H1 (cell line): ENCODE measurements at regions not wholly inside any gene's neighbourhood (a gene's known extent, or its start where the extent isn't known, plus 50 kb on each side); places are given as distances from the start of the nearest gene placed in this dataset.

ENCODE experiments used
- CTCF ChIA-PET: fragments of 300-600 bp; sonication (Branson Sonifier 250); formaldehyde crosslinking; loops from one replicate; lab custom pipeline; 2021; ENCODE audit not compliant: partially characterized antibody; lab: Charles Lee
- POLR2A ChIA-PET: fragments of 300-600 bp; sonication (Branson Sonifier 250); formaldehyde crosslinking; loops from one replicate; lab custom pipeline; 2021; ENCODE audit warnings: inconsistent platforms; ENCODE audit not compliant: partially characterized antibody; lab: Charles Lee
- DNase-seq, 2 experiments: peaks; one replicate each; pipeline versions ENCODE4 v3.0.0 to v3.0.0-alpha.2; 2010 to 2022; ENCODE audit warnings: low spot score in 2 of 2, low read depth in 1 of 2, mixed read lengths in 1 of 2
- FAIRE-seq: peaks from 2 replicates; lab custom pipeline; 2011; peaks lifted over from hg19 to GRCh38; lab: Jason Lieb, UNC
- H2AFZ ChIP-seq: 2 replicates; pipeline ENCODE4 v1.8.1; 2012; ENCODE audit warnings: low read length, inconsistent platforms
- H2AK5ac ChIP-seq: 2 replicates; pipeline ENCODE4 v1.6.1; 2013; ENCODE audit warnings: low read depth, low read length
- H2BK120ac ChIP-seq: replicated peaks from 2 replicates; pipeline ENCODE3; 2013; ENCODE audit warnings: low read depth, low read length, inconsistent platforms
- H2BK12ac ChIP-seq: 2 replicates; pipeline ENCODE4 v1.6.1; 2013; ENCODE audit warnings: low read depth, low read length
- H2BK15ac ChIP-seq: 2 replicates; pipeline ENCODE4 v1.6.1; 2013; ENCODE audit warnings: low read length
- H2BK20ac ChIP-seq: 2 replicates; pipeline ENCODE4 v1.6.1; 2013; ENCODE audit warnings: low read length
- H2BK5ac ChIP-seq: 2 replicates; pipeline ENCODE4 v1.6.1; 2013; ENCODE audit warnings: low read depth, low read length
- H3K14ac ChIP-seq: 2 replicates; pipeline ENCODE4 v1.6.1; 2013; ENCODE audit warnings: inconsistent platforms; ENCODE audit not compliant: insufficient read length
- H3K18ac ChIP-seq: 2 replicates; pipeline ENCODE4 v1.6.1; 2013; ENCODE audit warnings: low read length; ENCODE audit errors: extremely low read depth
- H3K23ac ChIP-seq: 2 replicates; pipeline ENCODE4 v1.6.1; 2013; ENCODE audit warnings: inconsistent platforms; ENCODE audit not compliant: insufficient read length
- H3K23me2 ChIP-seq: 2 replicates; pipeline ENCODE4 v1.6.1; 2013; ENCODE audit warnings: low read depth, low read length
- H3K27ac ChIP-seq: 2 replicates; pipeline ENCODE4 v1.6.1; 2011; ENCODE audit warnings: low read depth, low read length, inconsistent platforms
- H3K27me3 ChIP-seq, 4 experiments: replicated peaks in 1 of 4; 1 replicate in 1 of 4; 2 replicates in 3 of 4; pipeline versions ENCODE4 v1.6.1 to v1.8.1; 2011 to 2013; ENCODE audit warnings: low read length in 3 of 4, mild to moderate bottlenecking in 3 of 4, inconsistent platforms in 2 of 4, mixed read lengths in 2 of 4, moderate library complexity in 1 of 4; ENCODE audit not compliant: control insufficient read depth in 3 of 4, insufficient read depth in 3 of 4; ENCODE audit errors: extremely low read depth in 1 of 4
- H3K36me3 ChIP-seq, 4 experiments: 2 replicates each; pipeline versions ENCODE4 v1.6.1 to v1.8.1; 2011 to 2013; ENCODE audit warnings: mild to moderate bottlenecking in 4 of 4, low read length in 3 of 4, moderate library complexity in 2 of 4, control low read depth in 1 of 4, inconsistent platforms in 1 of 4; ENCODE audit not compliant: insufficient read depth in 4 of 4, control insufficient read depth in 2 of 4
- H3K4ac ChIP-seq: replicated peaks from 2 replicates; pipeline ENCODE3; 2013; ENCODE audit warnings: low read length, low read depth, mixed read lengths, inconsistent platforms; ENCODE audit not compliant: insufficient read length
- H3K4me1 ChIP-seq, 4 experiments: replicated peaks in 1 of 4; 1 replicate in 1 of 4; 2 replicates in 3 of 4; pipeline versions ENCODE4 v1.6.1 to v1.8.1; 2011 to 2013; ENCODE audit warnings: low read length in 3 of 4, inconsistent platforms in 2 of 4, mixed read lengths in 1 of 4; ENCODE audit not compliant: insufficient read depth in 4 of 4, control insufficient read depth in 3 of 4
- H3K4me2 ChIP-seq, 2 experiments: 2 replicates each; pipeline versions ENCODE4 v1.6.1 to v1.8.1; 2011 to 2013; ENCODE audit warnings: low read depth in 2 of 2, low read length in 2 of 2, control low read depth in 1 of 2, inconsistent platforms in 1 of 2, mild to moderate bottlenecking in 1 of 2; ENCODE audit not compliant: insufficient read depth in 1 of 2
- H3K4me3 ChIP-seq, 4 experiments: fragments of 200-600, 300-600 bp in 1 of 4; sonication (generic), shearing (Covaris generic), sonication (Bioruptor Twin) in 1 of 4; 2 replicates each; pipeline versions ENCODE4 v1.5.1 to v1.8.1; 2011 to 2016; ENCODE audit warnings: low read length in 4 of 4, low read depth in 3 of 4, control low read depth in 2 of 4, inconsistent platforms in 2 of 4, mild to moderate bottlenecking in 2 of 4, mixed read lengths in 1 of 4, moderate library complexity in 1 of 4; ENCODE audit not compliant: insufficient read depth in 2 of 4; ENCODE audit errors: extremely low read depth in 1 of 4
- H3K56ac ChIP-seq: replicated peaks from 2 replicates; pipeline ENCODE3; 2013; ENCODE audit warnings: low read depth, mild to moderate bottlenecking, mixed read lengths, low read length, inconsistent platforms; ENCODE audit not compliant: insufficient read length
- H3K79me1 ChIP-seq: 2 replicates; pipeline ENCODE4 v1.6.1; 2013; ENCODE audit warnings: low read depth, low read length, control low read depth
- H3K79me2 ChIP-seq, 2 experiments: 2 replicates each; pipeline versions ENCODE4 v1.6.1 to v1.8.1; 2012 to 2013; ENCODE audit warnings: low read length in 2 of 2, mild to moderate bottlenecking in 2 of 2, inconsistent platforms in 1 of 2; ENCODE audit not compliant: insufficient read depth in 2 of 2, control insufficient read depth in 1 of 2
- H3K9ac ChIP-seq, 4 experiments: replicated peaks in 1 of 4; 1 replicate in 1 of 4; 2 replicates in 3 of 4; pipeline versions ENCODE4 v1.6.1 to v1.8.1; 2011 to 2013; ENCODE audit warnings: low read depth in 3 of 4, low read length in 3 of 4, control low read depth in 2 of 4, mild to moderate bottlenecking in 2 of 4, moderate library complexity in 2 of 4, inconsistent platforms in 1 of 4; ENCODE audit errors: extremely low read depth in 1 of 4
- H3K9me3 ChIP-seq, 2 experiments: 2 replicates each; pipeline versions ENCODE4 v1.6.1 to v1.8.1; 2012 to 2013; ENCODE audit warnings: mild to moderate bottlenecking in 2 of 2, moderate library complexity in 2 of 2, control low read depth in 1 of 2, inconsistent platforms in 1 of 2, low read depth in 1 of 2, low read length in 1 of 2, mixed read lengths in 1 of 2; ENCODE audit not compliant: insufficient read depth in 2 of 2
- H4K20me1 ChIP-seq, 2 experiments: replicated peaks in 1 of 2; 2 replicates each; pipeline versions ENCODE3 to v1.8.1; 2011 to 2013; ENCODE audit warnings: inconsistent platforms in 2 of 2, low read length in 2 of 2, mild to moderate bottlenecking in 1 of 2; ENCODE audit not compliant: insufficient read depth in 2 of 2, control insufficient read depth in 1 of 2
- H4K5ac ChIP-seq: 2 replicates; pipeline ENCODE4 v1.6.1; 2013; ENCODE audit warnings: low read length, low read depth, mixed read lengths, inconsistent platforms; ENCODE audit not compliant: insufficient read length
- H4K8ac ChIP-seq: 2 replicates; pipeline ENCODE4 v1.8.0; 2013; ENCODE audit warnings: mild to moderate bottlenecking, moderate library complexity, low read length, inconsistent platforms; ENCODE audit not compliant: insufficient read depth; ENCODE audit errors: extremely low read depth
- H4K91ac ChIP-seq: replicated peaks from 2 replicates; pipeline ENCODE3; 2013; ENCODE audit warnings: low read length, mixed read lengths, inconsistent platforms; ENCODE audit not compliant: insufficient read length
- CREB1 ChIP-seq: IDR thresholded peaks from 2 replicates; pipeline ENCODE4 v1.6.1; 2012; ENCODE audit warnings: inconsistent platforms
- HDAC6 ChIP-seq: IDR thresholded peaks from one replicate; pipeline ENCODE4 v1.7.1; 2012; ENCODE audit warnings: low read depth, mild to moderate bottlenecking, inconsistent platforms, low read length, moderate library complexity
- JUND ChIP-seq: IDR thresholded peaks from 2 replicates; pipeline ENCODE4 v1.6.1; 2011; ENCODE audit warnings: mild to moderate bottlenecking, improper control_type of control experiment, low read length
- POLR2A ChIP-seq, 2 experiments: IDR thresholded peaks; 1 replicate in 1 of 2; 2 replicates in 1 of 2; pipeline ENCODE4 v1.6.1; 2011; ENCODE audit warnings: low read depth in 2 of 2, low read length in 2 of 2, mild to moderate bottlenecking in 2 of 2; ENCODE audit errors: control extremely low read depth in 1 of 2
- whole genome bisulfite sequencing, 2 experiments: shearing (Covaris generic) in 1 of 2; methylation state at CpG; one replicate each; pipeline versions ENCODE4 v1.1.6 to v1.1.7; 2013 to 2015; ENCODE audit warnings: low lambda C conversion rate in 2 of 2, mixed read lengths in 2 of 2, inconsistent platforms in 1 of 2, low coverage in 1 of 2, missing lambda C conversion rate in 1 of 2; ENCODE audit not compliant: insufficient replicate concordance in 2 of 2, insufficient coverage in 1 of 2, insufficient read length in 1 of 2; ENCODE audit errors: extremely low coverage in 1 of 2, missing lambda C conversion rate in 1 of 2; 5-methylcytosine and 5-hydroxymethylcytosine counted together

DNA sequence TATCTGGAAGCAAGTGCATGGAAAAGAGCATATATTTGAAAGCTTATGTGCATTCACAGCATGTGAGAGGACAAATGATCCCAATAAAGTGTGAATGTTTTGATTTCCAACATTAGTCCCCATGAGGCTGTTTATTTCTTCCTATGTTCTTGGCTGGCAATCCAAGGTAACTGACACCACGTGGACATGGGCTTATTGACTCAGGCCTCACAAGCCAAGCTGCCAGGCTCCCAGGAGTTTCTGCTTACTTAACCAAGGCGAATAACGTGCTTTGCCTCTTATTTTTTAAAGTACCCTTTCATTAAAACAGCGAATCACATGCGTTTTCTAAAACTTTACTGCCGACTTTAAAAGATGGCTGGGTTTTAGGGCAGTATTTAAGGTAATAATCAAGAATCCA is 441.7 kb downstream of the FUT8 start:
- H2AK5ac ChIP-seq = no peak overlapping the region
- H2BK12ac ChIP-seq = no peak overlapping the region
- no peaks in the 10 kb centered on the region for H3K79me1 ChIP-seq
- no peak overlapping the region for H4K8ac ChIP-seq
- ChIA-PET CTCF (no interaction called here), POLR2A (no interaction called here)
- H2BK5ac ChIP-seq = no peak overlapping the region
- no peaks in the 10 kb centered on the region for H3K4me1 ChIP-seq
- H3K56ac ChIP-seq = no peak overlapping the region
- no peak overlapping the region for H2AFZ ChIP-seq
- no peak overlapping the region for H3K23ac ChIP-seq
- no peaks in the 10 kb centered on the region for H3K36me3 ChIP-seq
- H4K91ac ChIP-seq = no peak overlapping the region
- no peak overlapping the region for H2BK15ac ChIP-seq
- FAIRE-seq = no peak
- no peak overlapping the region for H4K5ac ChIP-seq
- H2BK20ac ChIP-seq = no peak overlapping the region
- DNase-seq = no peak
- no peaks in the 10 kb centered on the region for H3K23me2 ChIP-seq
- 88% methylated on average over 6 of the region's 6 CpGs; no CpG with 5 or more reads in 1 of the 2 experiments for WGBS, 2 experiments
- H3K9ac ChIP-seq = no peak overlapping the region
- no peak overlapping the region for H3K4ac ChIP-seq
- H3K27me3 ChIP-seq = peaks cover 0 to 1% (median 0%) of the 10 kb centered on the region in 4 experiments; a peak in 2 of 7 replicates
- no peaks in the 10 kb centered on the region for H3K79me2 ChIP-seq
- H4K20me1 ChIP-seq = no peaks in the 10 kb centered on the region
- H3K9me3 ChIP-seq = no peaks in the 10 kb centered on the region
- H3K27ac ChIP-seq = no peak overlapping the region
- no peak overlapping the region for H3K4me2 ChIP-seq
- no peak overlapping the region for H3K18ac ChIP-seq
- H3K14ac ChIP-seq = no peak overlapping the region
- H2BK120ac ChIP-seq = no peak overlapping the region
- TF ChIP-seq JUND (no peak), HDAC6 (no peak), POLR2A (IDR thresholded peaks at IDR 0.05; ENCODE audit: control extremely low read depth in 1 of 2, low read depth in 2 of 2, low read length in 2 of 2) (no peak), CREB1 (no peak)
- H3K4me3 ChIP-seq = no peak overlapping the region
